Activated T-cell treated with anti-CD3 and anti-CD28 coated beads, Interleukin-2, amount 50 U/mL, for 72 hours (primary cell): ENCODE measurements at regions not wholly inside any gene's neighbourhood (a gene's known extent, or its start where the extent isn't known, plus 50 kb on each side); places are given as distances from the start of the nearest gene placed in this dataset.
"Not testable (repeated sequence)": the region's sequence is repeated elsewhere in the genome, so short reads cannot be mapped to it uniquely, and the experiment has no call there.

Source experiments
- ATAC-seq, 2 donors: fragments of 150-1000 bp; cut with Tn5 transposase; replicated peaks in 1 of 2; 2 replicates each; pipeline ENCODE4 v1.10.0; 2021; ENCODE audit warnings: moderate library complexity in 2 of 2, mild to moderate bottlenecking in 1 of 2
- DNase-seq, 2 donors: peaks; one replicate each; pipeline ENCODE4 v3.0.0; 2021 to 2022; ENCODE audit warnings: mixed read lengths in 1 of 2
- H3K27ac Mint-ChIP-seq: one replicate; pipeline ENCODE4 v1.8.0; 2022; ENCODE audit warnings: mild to moderate bottlenecking, moderate library complexity, mixed read lengths
- H3K27me3 Mint-ChIP-seq: one replicate; pipeline ENCODE4 v1.8.0; 2022; ENCODE audit warnings: low read depth, mixed read lengths
- H3K36me3 Mint-ChIP-seq, 2 donors: one replicate each; pipeline ENCODE4 v1.8.0; 2022; ENCODE audit warnings: mixed read lengths in 2 of 2, mild to moderate bottlenecking in 1 of 2; ENCODE audit not compliant: insufficient read depth in 2 of 2
- H3K4me1 Mint-ChIP-seq: one replicate; pipeline ENCODE4 v1.8.0; 2022; ENCODE audit warnings: low read depth, mixed read lengths
- H3K4me3 Mint-ChIP-seq, 2 donors: one replicate each; pipeline ENCODE4 v1.8.0; 2022; ENCODE audit warnings: mild to moderate bottlenecking in 2 of 2, mixed read lengths in 2 of 2, moderate library complexity in 2 of 2
- H3K9me3 Mint-ChIP-seq, 2 donors: one replicate each; pipeline ENCODE4 v1.8.0; 2022; ENCODE audit warnings: mixed read lengths in 2 of 2

GRCh38 chr7:106735637-106736036 lies 74.7 kb upstream of the CCDC71L start:
- Mint-ChIP-seq H3K4me1 (peaks cover 49% of the 10 kb centered on the region), H3K27ac (peak overlapping the region; percentile 97), H3K27me3 (no peaks in the 10 kb centered on the region), H3K9me3 (peaks cover 1 to 2% of the 10 kb centered on the region in 2 donors), H3K36me3 (peaks cover 0 to 3% of the 10 kb centered on the region in 2 donors), H3K4me3 (peak overlapping the region; percentile 25 to 79)
- ATAC-seq, result peak; percentile 32 to 34
- no peak for DNase-seq

DNA sequence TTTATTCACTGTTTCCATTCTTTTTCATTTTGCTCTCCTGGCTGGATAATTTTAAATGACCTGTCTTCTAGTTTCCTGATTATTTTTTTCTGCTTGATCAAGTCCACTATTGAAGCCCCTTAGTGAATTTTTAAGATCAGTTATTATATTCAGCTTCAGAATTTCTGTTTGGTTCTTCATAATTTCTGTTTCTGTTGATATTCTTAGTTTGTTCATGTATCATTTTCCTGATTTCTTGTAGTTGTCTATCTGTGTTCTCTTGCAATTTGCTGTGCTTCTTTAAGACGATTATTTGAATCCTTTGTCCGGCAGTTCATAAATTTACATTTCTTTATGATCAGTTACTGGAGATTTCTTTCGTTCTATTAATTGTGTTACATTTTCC lies 75.2 kb upstream of the CCDC71L start:
- H3K36me3 Mint-ChIP-seq, result peaks cover 0 to 3% of the 10 kb centered on the region in 2 donors
- DNase-seq, result no peak
- H3K9me3 Mint-ChIP-seq, result peaks cover 1 to 2% of the 10 kb centered on the region in 2 donors
- H3K4me1 Mint-ChIP-seq, result peaks cover 44% of the 10 kb centered on the region
- H3K27me3 Mint-ChIP-seq, result no peaks in the 10 kb centered on the region
- ATAC-seq, result no peak
- H3K4me3 Mint-ChIP-seq, result peak overlapping the region; percentile 25 to 79
- H3K27ac Mint-ChIP-seq, result peak overlapping the region; percentile 97

DNA sequence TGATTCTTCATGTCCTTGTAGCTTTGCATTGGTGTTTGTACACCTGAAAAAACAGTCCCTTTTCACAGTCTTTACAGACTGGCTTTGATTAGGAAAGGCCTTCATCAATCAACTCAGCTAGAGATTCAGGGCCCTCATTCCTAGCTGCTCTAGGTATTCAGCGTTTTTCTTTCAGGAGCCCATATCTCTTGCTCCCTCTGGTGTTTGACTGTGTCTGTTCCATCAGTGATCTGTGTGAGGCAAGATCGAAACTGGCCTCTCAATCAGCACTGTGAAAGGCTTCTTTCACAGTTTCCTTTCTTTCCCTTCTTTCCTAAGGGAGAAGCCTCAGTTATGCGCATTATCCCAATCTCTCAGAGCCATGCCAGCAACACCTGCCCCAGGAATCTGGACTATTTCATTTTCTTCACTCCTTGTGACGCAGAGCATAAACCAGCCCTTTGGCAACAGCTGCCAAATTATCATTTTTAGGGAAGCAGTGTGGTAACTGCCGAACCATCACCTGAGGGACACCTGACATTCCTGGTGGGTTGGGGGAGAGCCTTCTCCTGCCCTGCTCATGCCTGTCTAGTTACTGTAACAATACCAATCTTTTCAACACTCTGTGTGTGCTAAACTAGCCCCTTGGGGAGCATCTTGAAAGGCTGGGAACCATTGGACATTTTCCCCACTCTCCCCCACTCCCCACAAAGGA lies 75.7 kb upstream of the CCDC71L start:
- DNase-seq (peak; percentile 50 to 58), ATAC-seq (peak; percentile 91 to 93)
- Mint-ChIP-seq H3K9me3 (peaks cover 1 to 2% of the 10 kb centered on the region in 2 donors), H3K4me3 (peak overlapping the region; percentile 35 to 79), H3K4me1 (peaks cover 39% of the 10 kb centered on the region), H3K27ac (peak overlapping the region; percentile 97), H3K27me3 (no peaks in the 10 kb centered on the region), H3K36me3 (peaks cover 0 to 3% of the 10 kb centered on the region in 2 donors)

- no peak for ATAC-seq
- DNase-seq, result no peak
- Mint-ChIP-seq H3K36me3 (peaks cover 0 to 3% of the 10 kb centered on the region in 2 donors), H3K27me3 (no peaks in the 10 kb centered on the region), H3K4me1 (peaks cover 34% of the 10 kb centered on the region), H3K9me3 (peaks cover 1 to 2% of the 10 kb centered on the region in 2 donors), H3K4me3 (peak overlapping the region in 1 of 2 donors; percentile 10), H3K27ac (peak overlapping the region; percentile 7)
These were observed 76.2 kb upstream of the CCDC71L start for GRCh38 chr7:106737202-106737562.

DNA sequence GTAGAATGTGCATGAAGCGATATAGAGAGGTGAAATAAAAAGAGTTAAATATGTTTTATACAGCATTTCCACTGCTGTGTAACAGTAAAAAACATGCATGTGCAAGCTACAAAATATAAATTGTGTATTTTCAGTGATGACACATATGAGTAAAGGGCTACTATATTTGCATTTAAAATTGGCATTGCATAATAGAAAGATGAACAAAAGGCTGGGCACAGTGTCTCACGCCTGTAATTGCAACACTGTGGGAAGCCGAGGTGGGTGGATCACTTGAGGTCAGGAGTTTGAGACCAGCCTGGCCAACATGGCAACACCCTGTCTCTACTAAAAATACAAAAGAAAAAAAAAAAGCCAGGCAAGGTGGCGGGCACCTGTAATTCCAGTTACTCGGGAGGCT lies 79.8 kb upstream of the CCDC71L start:
- H3K36me3 Mint-ChIP-seq, result peaks cover 0 to 2% of the 10 kb centered on the region in 2 donors
- ATAC-seq, result no peak
- no peak for DNase-seq
- H3K9me3 Mint-ChIP-seq, result peaks cover 0 to 1% of the 10 kb centered on the region in 2 donors
- H3K27me3 Mint-ChIP-seq, result no peaks in the 10 kb centered on the region
- H3K4me3 Mint-ChIP-seq, result no peak overlapping the region
- H3K4me1 Mint-ChIP-seq, result peaks cover 15% of the 10 kb centered on the region
- H3K27ac Mint-ChIP-seq, result no peak overlapping the region

GRCh38 chr7:106744563-106745091 lies 83.7 kb upstream of the CCDC71L start:
- ATAC-seq (peak; percentile 61 to 82), DNase-seq (no peak)
- H3K27me3 Mint-ChIP-seq, result no peaks in the 10 kb centered on the region
- no peaks in the 10 kb centered on the region for H3K36me3 Mint-ChIP-seq
- H3K27ac Mint-ChIP-seq, result no peak overlapping the region
- H3K4me1 Mint-ChIP-seq, result no peaks in the 10 kb centered on the region
- peaks cover 0 to 1% of the 10 kb centered on the region in 2 donors for H3K9me3 Mint-ChIP-seq
- H3K4me3 Mint-ChIP-seq, result no peak overlapping the region

DNA sequence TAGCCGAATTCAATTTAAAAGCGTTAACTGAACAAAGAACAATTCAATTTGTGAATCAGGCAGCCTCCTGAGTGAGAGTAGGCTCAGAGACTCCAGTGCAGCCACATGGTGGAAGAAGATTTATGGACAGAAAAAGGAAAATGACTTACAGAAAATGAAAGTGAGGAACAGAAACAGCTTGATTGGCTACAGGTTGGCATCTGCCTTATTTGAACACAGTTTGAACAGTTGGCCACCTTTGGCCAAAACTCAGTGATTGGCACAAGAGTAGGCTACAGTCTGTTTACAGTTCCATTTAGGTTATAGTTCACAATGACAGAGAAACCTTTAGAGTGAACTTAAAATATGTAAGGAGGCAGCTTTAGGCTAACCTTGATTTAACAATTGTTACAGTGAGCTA lies 86.3 kb upstream of the CCDC71L start:
- not testable (repeated sequence) for H3K4me1 Mint-ChIP-seq, H3K27ac Mint-ChIP-seq, H3K9me3 Mint-ChIP-seq, ATAC-seq, H3K36me3 Mint-ChIP-seq, H3K27me3 Mint-ChIP-seq, H3K4me3 Mint-ChIP-seq, DNase-seq

DNA sequence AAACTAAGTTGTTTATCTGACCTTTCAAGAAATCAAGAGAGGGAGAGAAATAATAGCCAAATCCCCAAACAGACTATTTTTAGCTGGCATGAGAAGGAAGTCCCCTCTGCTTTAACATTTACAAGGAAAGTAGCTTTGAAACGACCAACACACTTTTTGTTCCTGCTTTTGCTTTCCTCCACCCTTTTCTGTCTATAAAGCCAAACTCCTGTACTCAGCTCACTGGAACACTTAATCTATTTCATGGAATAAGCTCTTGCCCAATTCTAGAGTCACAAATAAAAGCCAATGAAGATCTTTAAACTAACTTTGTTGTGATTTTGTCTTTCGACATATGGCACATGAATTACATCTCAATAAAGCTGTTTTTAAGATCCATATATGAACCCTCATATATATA lies 86.8 kb upstream of the CCDC71L start:
- peaks cover 6% of the 10 kb centered on the region for H3K27me3 Mint-ChIP-seq
- H3K4me1 Mint-ChIP-seq, result no peaks in the 10 kb centered on the region
- ATAC-seq, result no peak
- H3K4me3 Mint-ChIP-seq, result no peak overlapping the region
- no peak for DNase-seq
- H3K9me3 Mint-ChIP-seq, result peaks cover 0 to 1% of the 10 kb centered on the region in 2 donors
- H3K27ac Mint-ChIP-seq, result peak overlapping the region; percentile 64
- H3K36me3 Mint-ChIP-seq, result no peaks in the 10 kb centered on the region

GRCh38 chr7:106749165-106749564 lies 88.2 kb upstream of the CCDC71L start:
- no peak overlapping the region for H3K4me3 Mint-ChIP-seq
- peaks cover 0 to 2% of the 10 kb centered on the region in 2 donors for H3K36me3 Mint-ChIP-seq
- H3K9me3 Mint-ChIP-seq, result peaks cover 1 to 2% of the 10 kb centered on the region in 2 donors
- no peak for ATAC-seq
- no peak overlapping the region for H3K27ac Mint-ChIP-seq
- no peaks in the 10 kb centered on the region for H3K4me1 Mint-ChIP-seq
- H3K27me3 Mint-ChIP-seq, result peaks cover 6% of the 10 kb centered on the region
- DNase-seq, result no peak

- no peaks in the 10 kb centered on the region for H3K4me1 Mint-ChIP-seq
- peaks cover 6% of the 10 kb centered on the region for H3K27me3 Mint-ChIP-seq
- peaks cover 2 to 3% of the 10 kb centered on the region in 2 donors for H3K36me3 Mint-ChIP-seq
- ATAC-seq (no peak), DNase-seq (no peak)
- H3K4me3 Mint-ChIP-seq, result no peak overlapping the region
- peaks cover 6% of the 10 kb centered on the region in 2 donors for H3K9me3 Mint-ChIP-seq
- no peak overlapping the region for H3K27ac Mint-ChIP-seq
These were observed 89.8 kb upstream of the CCDC71L start for GRCh38 chr7:106750773-106751172.

- Mint-ChIP-seq H3K36me3 (peaks cover 3 to 5% of the 10 kb centered on the region in 2 donors), H3K4me1 (no peaks in the 10 kb centered on the region), H3K27me3 (peaks cover 6% of the 10 kb centered on the region), H3K4me3 (no peak overlapping the region), H3K27ac (no peak overlapping the region), H3K9me3 (peaks cover 4 to 7% of the 10 kb centered on the region in 2 donors)
- DNase-seq, result no peak
- no peak for ATAC-seq
These were observed 91.4 kb upstream of the CCDC71L start for GRCh38 chr7:106752367-106752766.

- not testable (repeated sequence) for H3K9me3 Mint-ChIP-seq, DNase-seq, H3K27ac Mint-ChIP-seq, H3K36me3 Mint-ChIP-seq, H3K27me3 Mint-ChIP-seq, ATAC-seq, H3K4me1 Mint-ChIP-seq, H3K4me3 Mint-ChIP-seq
These were observed 94.1 kb upstream of the CCDC71L start for GRCh38 chr7:106755024-106755423.

DNA sequence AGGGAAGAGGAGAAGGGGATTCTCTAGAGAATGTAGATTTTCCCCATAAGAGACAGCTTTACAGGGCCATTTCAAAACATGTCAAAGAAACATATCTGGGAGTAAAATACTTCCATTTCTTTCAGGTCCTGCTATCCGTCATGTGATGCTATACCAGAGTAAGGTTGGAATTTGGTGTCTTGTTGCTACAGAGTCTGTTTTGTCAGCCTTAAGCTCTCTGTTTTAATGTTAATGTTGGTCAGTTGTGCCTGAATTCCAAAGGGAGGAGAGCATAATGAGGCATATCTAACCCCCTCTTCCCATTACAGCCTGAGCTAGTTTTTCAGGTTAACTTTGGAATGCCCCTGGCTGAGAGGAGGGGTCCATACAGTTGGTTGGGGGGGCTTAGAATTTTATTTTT lies 94.7 kb upstream of the CCDC71L start:
- Mint-ChIP-seq H3K9me3 (peaks cover 4 to 7% of the 10 kb centered on the region in 2 donors), H3K27me3 (peaks cover 5% of the 10 kb centered on the region), H3K4me1 (no peaks in the 10 kb centered on the region), H3K27ac (no peak overlapping the region), H3K36me3 (peaks cover 3 to 5% of the 10 kb centered on the region in 2 donors), H3K4me3 (no peak overlapping the region)
- no peak for DNase-seq
- ATAC-seq, result no peak

DNA sequence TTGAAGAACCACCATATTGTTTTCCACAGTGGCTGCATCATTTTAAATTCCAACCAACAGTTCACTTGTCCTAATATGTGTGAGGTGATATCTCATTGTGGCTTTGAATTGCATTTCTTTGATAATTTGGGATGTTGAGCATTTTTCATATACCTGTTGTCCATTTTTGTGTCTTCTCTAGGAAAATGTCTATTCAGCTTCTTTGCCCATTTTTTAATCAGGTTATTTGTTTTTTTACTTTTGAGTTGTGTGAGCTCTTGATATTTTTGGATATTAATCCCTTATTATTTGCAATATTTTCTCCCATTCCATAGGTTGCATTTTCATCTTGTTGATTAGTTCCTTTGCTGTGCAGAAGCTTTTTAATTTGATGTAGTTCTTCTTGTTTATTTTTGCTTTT lies 95.1 kb upstream of the CCDC71L start:
- Mint-ChIP-seq H3K36me3 (peaks cover 3 to 5% of the 10 kb centered on the region in 2 donors), H3K27me3 (peaks cover under 1% of the 10 kb centered on the region), H3K27ac (no peak overlapping the region), H3K9me3 (peaks cover 4 to 7% of the 10 kb centered on the region in 2 donors), H3K4me1 (no peaks in the 10 kb centered on the region), H3K4me3 (no peak overlapping the region)
- DNase-seq, result no peak
- no peak for ATAC-seq
